Neural cell (in vitro differentiated cells): ENCODE measurements at regions not wholly inside any gene's neighbourhood (a gene's known extent, or its start where the extent isn't known, plus 50 kb on each side); places are given as distances from the start of the nearest gene placed in this dataset.

Experiments
- H2AFZ ChIP-seq: fragments of 200-600, 300-800 bp; sonication (generic), shearing (Covaris generic); 2 replicates; pipeline ENCODE4 v1.6.0; 2014; ENCODE audit warnings: low read depth, mild to moderate bottlenecking, antibody characterized with exemption, low read length, moderate library complexity
- H3F3A ChIP-seq: fragments of 200-600 bp; shearing (Covaris generic); 2 replicates; pipeline ENCODE4 v1.6.1; 2016; ENCODE audit warnings: mild to moderate bottlenecking, moderate library complexity, mixed read lengths, antibody characterized with exemption, low read length; ENCODE audit not compliant: insufficient read depth, poor library complexity, severe bottlenecking
- H3K27ac ChIP-seq: fragments of 200-600, 300-800 bp; sonication (generic), shearing (Covaris generic); 2 replicates; pipeline ENCODE4 v1.5.1; 2014; ENCODE audit warnings: mild to moderate bottlenecking, low read length, moderate library complexity
- H3K27me3 ChIP-seq: fragments of 300-800, 200-600 bp; sonication (generic), shearing (Covaris generic); 2 replicates; pipeline ENCODE4 v1.6.0; 2014; ENCODE audit warnings: mild to moderate bottlenecking, low read depth, low read length, moderate library complexity; ENCODE audit not compliant: insufficient read depth
- H3K36me3 ChIP-seq: fragments of 300-800, 200-600 bp; sonication (generic), shearing (Covaris generic); 2 replicates; pipeline ENCODE4 v1.5.1; 2014; ENCODE audit warnings: mild to moderate bottlenecking, antibody characterized with exemption, low read length, moderate library complexity; ENCODE audit not compliant: insufficient read depth
- H3K4me2 ChIP-seq: fragments of 300-800, 200-600 bp; sonication (generic), shearing (Covaris generic); 2 replicates; pipeline ENCODE4 v1.6.0; 2014; ENCODE audit warnings: mild to moderate bottlenecking, low read length
- H3K4me3 ChIP-seq: fragments of 300-800, 200-600 bp; sonication (generic), shearing (Covaris generic); 2 replicates; pipeline ENCODE4 v1.5.1; 2014; ENCODE audit warnings: mild to moderate bottlenecking, low read length, moderate library complexity
- H3K79me2 ChIP-seq: fragments of 200-600 bp; shearing (Covaris generic); replicated peaks from 2 replicates; pipeline ENCODE4 v1.6.0; 2014; ENCODE audit warnings: mild to moderate bottlenecking, low read length, moderate library complexity; ENCODE audit not compliant: insufficient read depth
- H3K9ac ChIP-seq: fragments of 300-800, 200-600 bp; sonication (generic), shearing (Covaris generic); 2 replicates; pipeline ENCODE4 v1.6.1; 2016; ENCODE audit warnings: mild to moderate bottlenecking, low read length, mixed read lengths
- H3K9me2 ChIP-seq: fragments of 200-600 bp; shearing (Covaris generic); 2 replicates; pipeline ENCODE4 v1.6.1; 2016; ENCODE audit warnings: mild to moderate bottlenecking, low read length, mixed read lengths; ENCODE audit not compliant: insufficient read depth
- H3K9me3 ChIP-seq: fragments of 200-600, 300-800 bp; sonication (generic), shearing (Covaris generic); 2 replicates; pipeline ENCODE4 v1.6.1; 2016; ENCODE audit warnings: mild to moderate bottlenecking, mixed run types, low read length, moderate library complexity, mixed read lengths
- H4K20me1 ChIP-seq: fragments of 200-600 bp; shearing (Covaris generic); 2 replicates; pipeline ENCODE4 v1.6.1; 2016; ENCODE audit warnings: mild to moderate bottlenecking, mixed run types; ENCODE audit not compliant: insufficient read depth
- EP300 ChIP-seq: fragments of 450-650 bp; conservative IDR thresholded peaks from 2 replicates; pipeline ENCODE4 v1.6.1; 2014; ENCODE audit warnings: antibody characterized with exemption, mild to moderate bottlenecking, moderate library complexity; ENCODE audit not compliant: poor library complexity, severe bottlenecking
- EZH2 ChIP-seq: fragments of 200-600, 300-800 bp; shearing (Covaris generic), sonication (generic); IDR thresholded peaks from 2 replicates; pipeline ENCODE4 v1.6.1; 2014; ENCODE audit warnings: antibody characterized with exemption, low read length, borderline replicate concordance, mild to moderate bottlenecking; ENCODE audit not compliant: insufficient read depth, poor library complexity, severe bottlenecking
- MXI1 ChIP-seq: fragments of 450-650 bp; conservative IDR thresholded peaks from 2 replicates; pipeline ENCODE4 v1.6.1; 2014; ENCODE audit warnings: antibody characterized with exemption, mild to moderate bottlenecking; ENCODE audit not compliant: poor library complexity, severe bottlenecking
- POLR2AphosphoS5 ChIP-seq: IDR thresholded peaks from 2 replicates; pipeline ENCODE4 v1.6.1; 2012
- RAD21 ChIP-seq: fragments of 450-650 bp; conservative IDR thresholded peaks from 2 replicates; pipeline ENCODE4 v1.6.1; 2014; ENCODE audit warnings: antibody characterized with exemption, mild to moderate bottlenecking, moderate library complexity
- SMC3 ChIP-seq: fragments of 450-650 bp; conservative IDR thresholded peaks from 2 replicates; pipeline ENCODE4 v1.6.1; 2014; ENCODE audit warnings: antibody characterized with exemption, mild to moderate bottlenecking, moderate library complexity; ENCODE audit not compliant: poor library complexity
- TAF1 ChIP-seq: IDR thresholded peaks from 2 replicates; pipeline ENCODE4 v1.6.1; 2012; ENCODE audit warnings: low read depth
- TF ChIP-seq, protein P1 (sequence below): IDR thresholded peaks from 2 replicates; pipeline ENCODE4 v1.6.1; 2012; ENCODE audit warnings: borderline replicate concordance
- TF ChIP-seq, protein P2 (sequence below): fragments of 450-650 bp; IDR thresholded peaks from 2 replicates; pipeline ENCODE4 v1.5.1; 2014; ENCODE audit warnings: antibody characterized with exemption, mild to moderate bottlenecking, moderate library complexity; ENCODE audit not compliant: poor library complexity, severe bottlenecking

DNA sequence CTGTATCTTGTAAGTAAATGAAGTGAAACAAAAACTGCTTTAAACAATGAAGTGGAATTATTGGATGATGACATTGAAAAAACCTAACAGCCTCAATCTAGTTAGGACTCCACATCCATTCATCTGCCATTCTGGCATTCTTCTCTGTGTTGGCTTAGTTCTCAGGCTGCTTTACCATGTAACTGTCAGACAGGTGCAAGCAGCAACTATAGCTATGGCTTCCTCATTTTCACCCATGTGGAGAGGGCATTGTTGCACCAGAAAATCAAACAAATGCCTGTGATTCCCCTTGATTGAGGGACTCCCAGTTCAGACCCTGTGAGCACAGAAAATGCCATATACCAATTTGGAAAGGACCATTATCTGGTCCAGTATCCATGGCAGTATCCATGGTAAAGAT, 129.5 kb upstream of the NYAP2 start (continued):
- TF ChIP-seq EZH2 (no peak), POLR2AphosphoS5 (no peak)

DNA sequence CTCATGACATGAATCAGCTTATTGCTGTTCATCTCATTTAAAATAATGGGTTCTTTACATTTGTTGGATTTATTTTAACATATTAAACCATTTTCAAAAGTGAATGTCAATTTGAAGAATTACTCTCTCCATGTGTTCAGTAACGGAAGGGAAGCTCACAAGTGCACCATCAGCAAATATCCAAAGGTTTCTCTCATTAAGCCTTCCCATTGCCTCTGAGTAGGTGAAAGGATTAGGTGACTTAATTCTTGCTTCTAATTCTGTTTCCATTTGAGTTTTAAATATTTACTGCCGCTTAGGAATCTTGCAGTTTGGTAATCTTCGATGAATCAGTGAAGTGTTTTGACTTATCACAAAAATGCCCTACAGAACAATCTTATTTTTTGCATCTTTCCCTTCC, 145.1 kb upstream of the NYAP2 start:
- no peak overlapping the region for H3K9ac ChIP-seq
- H3K79me2 ChIP-seq, result no peaks in the 10 kb centered on the region
- H3K36me3 ChIP-seq, result no peaks in the 10 kb centered on the region
- H3K27me3 ChIP-seq, result no peaks in the 10 kb centered on the region
- H3F3A ChIP-seq, result no peaks in the 10 kb centered on the region
- no peaks in the 10 kb centered on the region for H3K9me2 ChIP-seq
- H2AFZ ChIP-seq, result no peak overlapping the region
- no peak overlapping the region for H3K4me2 ChIP-seq
- TF ChIP-seq RAD21 (no peak), MXI1 (no peak), TAF1 (no peak), EP300 (no peak), SMC3 (no peak), EZH2 (no peak), POLR2AphosphoS5 (no peak)
- TF ChIP-seq, protein P1, sequence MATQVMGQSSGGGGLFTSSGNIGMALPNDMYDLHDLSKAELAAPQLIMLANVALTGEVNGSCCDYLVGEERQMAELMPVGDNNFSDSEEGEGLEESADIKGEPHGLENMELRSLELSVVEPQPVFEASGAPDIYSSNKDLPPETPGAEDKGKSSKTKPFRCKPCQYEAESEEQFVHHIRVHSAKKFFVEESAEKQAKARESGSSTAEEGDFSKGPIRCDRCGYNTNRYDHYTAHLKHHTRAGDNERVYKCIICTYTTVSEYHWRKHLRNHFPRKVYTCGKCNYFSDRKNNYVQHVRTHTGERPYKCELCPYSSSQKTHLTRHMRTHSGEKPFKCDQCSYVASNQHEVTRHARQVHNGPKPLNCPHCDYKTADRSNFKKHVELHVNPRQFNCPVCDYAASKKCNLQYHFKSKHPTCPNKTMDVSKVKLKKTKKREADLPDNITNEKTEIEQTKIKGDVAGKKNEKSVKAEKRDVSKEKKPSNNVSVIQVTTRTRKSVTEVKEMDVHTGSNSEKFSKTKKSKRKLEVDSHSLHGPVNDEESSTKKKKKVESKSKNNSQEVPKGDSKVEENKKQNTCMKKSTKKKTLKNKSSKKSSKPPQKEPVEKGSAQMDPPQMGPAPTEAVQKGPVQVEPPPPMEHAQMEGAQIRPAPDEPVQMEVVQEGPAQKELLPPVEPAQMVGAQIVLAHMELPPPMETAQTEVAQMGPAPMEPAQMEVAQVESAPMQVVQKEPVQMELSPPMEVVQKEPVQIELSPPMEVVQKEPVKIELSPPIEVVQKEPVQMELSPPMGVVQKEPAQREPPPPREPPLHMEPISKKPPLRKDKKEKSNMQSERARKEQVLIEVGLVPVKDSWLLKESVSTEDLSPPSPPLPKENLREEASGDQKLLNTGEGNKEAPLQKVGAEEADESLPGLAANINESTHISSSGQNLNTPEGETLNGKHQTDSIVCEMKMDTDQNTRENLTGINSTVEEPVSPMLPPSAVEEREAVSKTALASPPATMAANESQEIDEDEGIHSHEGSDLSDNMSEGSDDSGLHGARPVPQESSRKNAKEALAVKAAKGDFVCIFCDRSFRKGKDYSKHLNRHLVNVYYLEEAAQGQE, result no peak
- TF ChIP-seq, protein P2, sequence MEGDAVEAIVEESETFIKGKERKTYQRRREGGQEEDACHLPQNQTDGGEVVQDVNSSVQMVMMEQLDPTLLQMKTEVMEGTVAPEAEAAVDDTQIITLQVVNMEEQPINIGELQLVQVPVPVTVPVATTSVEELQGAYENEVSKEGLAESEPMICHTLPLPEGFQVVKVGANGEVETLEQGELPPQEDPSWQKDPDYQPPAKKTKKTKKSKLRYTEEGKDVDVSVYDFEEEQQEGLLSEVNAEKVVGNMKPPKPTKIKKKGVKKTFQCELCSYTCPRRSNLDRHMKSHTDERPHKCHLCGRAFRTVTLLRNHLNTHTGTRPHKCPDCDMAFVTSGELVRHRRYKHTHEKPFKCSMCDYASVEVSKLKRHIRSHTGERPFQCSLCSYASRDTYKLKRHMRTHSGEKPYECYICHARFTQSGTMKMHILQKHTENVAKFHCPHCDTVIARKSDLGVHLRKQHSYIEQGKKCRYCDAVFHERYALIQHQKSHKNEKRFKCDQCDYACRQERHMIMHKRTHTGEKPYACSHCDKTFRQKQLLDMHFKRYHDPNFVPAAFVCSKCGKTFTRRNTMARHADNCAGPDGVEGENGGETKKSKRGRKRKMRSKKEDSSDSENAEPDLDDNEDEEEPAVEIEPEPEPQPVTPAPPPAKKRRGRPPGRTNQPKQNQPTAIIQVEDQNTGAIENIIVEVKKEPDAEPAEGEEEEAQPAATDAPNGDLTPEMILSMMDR, result no peak
- H3K9me3 ChIP-seq, result no peaks in the 10 kb centered on the region
- no peaks in the 10 kb centered on the region for H4K20me1 ChIP-seq
- no peak overlapping the region for H3K4me3 ChIP-seq
- H3K27ac ChIP-seq, result no peak overlapping the region

DNA sequence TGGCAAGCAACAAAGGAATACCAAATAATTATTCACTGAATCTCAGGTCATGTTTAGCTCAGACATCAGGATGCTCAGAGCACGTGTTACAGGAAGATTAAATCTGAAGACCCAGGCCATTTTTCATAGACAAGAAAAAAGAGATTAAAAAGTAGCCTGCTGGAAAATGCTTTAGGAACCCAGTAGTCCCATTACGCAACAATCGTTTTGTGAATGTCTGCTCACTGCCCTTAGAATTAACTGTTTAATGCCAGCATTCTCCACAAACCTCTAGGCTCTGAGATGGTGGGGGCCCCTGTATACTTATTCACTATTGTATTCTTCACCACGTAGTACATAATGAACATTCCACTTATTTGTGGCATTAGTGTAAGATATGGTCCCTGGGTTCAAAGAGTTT, 154.6 kb upstream of the NYAP2 start:
- H2AFZ ChIP-seq, result no peak overlapping the region
- no peaks in the 10 kb centered on the region for H3K9me3 ChIP-seq
- no peaks in the 10 kb centered on the region for H3K79me2 ChIP-seq
- TF ChIP-seq EZH2, result no peak
- TF ChIP-seq SMC3, result no peak
- no peak for TF ChIP-seq RAD21
- TF ChIP-seq, protein P2, result no peak
- no peak for TF ChIP-seq EP300
- TF ChIP-seq, protein P1, result no peak
- TF ChIP-seq MXI1, result no peak
- no peak for TF ChIP-seq TAF1
- no peak for TF ChIP-seq POLR2AphosphoS5
- H3K4me3 ChIP-seq, result no peak overlapping the region
- no peak overlapping the region for H3K4me2 ChIP-seq
- H3K9me2 ChIP-seq, result no peaks in the 10 kb centered on the region
- H3K36me3 ChIP-seq, result no peaks in the 10 kb centered on the region
- no peaks in the 10 kb centered on the region for H3F3A ChIP-seq
- H3K27ac ChIP-seq, result no peak overlapping the region
- H4K20me1 ChIP-seq, result no peaks in the 10 kb centered on the region
- H3K27me3 ChIP-seq, result no peaks in the 10 kb centered on the region
- no peak overlapping the region for H3K9ac ChIP-seq
